ENCODE measurements at regions not wholly inside any gene's neighbourhood (a gene's known extent, or its start where the extent isn't known, plus 50 kb on each side); places are given as distances from the start of the nearest gene placed in this dataset.

GRCh38 chr3:41137686-41138111, 61.6 kb upstream of the CTNNB1 start:
- 71 to 87% (median 76%) methylated on average over 1 of the region's 1 CpG for WGBS, 5 donors

GRCh38 chr3:41138146-41138545, 61.2 kb upstream of the CTNNB1 start:
- TF ChIP-seq EP300 (IDR thresholded peaks at IDR 0.05) (no peak), CTCF (IDR thresholded peaks at IDR 0.05) (no peak), POLR2AphosphoS5 (IDR thresholded peaks at IDR 0.05) (no peak), POLR2A (IDR thresholded peaks at IDR 0.05) (no peak)
- intact Hi-C loops (cut with DNase I; ENCODE audit: low total_unique reads), result no loop called here
- DNase-seq, result no peak
- 70 to 78% (median 75%) methylated on average over 3 of the region's 3 CpGs for WGBS, 5 donors
- no peaks in the 10 kb centered on the region for H3K9me3 ChIP-seq
- no peaks in the 10 kb centered on the region for H3K27me3 ChIP-seq
- H3K4me1 ChIP-seq, result no peaks in the 10 kb centered on the region
- H3K4me3 ChIP-seq, result no peak overlapping the region
- no peak overlapping the region for H3K27ac ChIP-seq
- no peaks in the 10 kb centered on the region for H3K36me3 ChIP-seq

More at GRCh38 chr3:41137686-41138111, 61.6 kb upstream of the CTNNB1 start:
- Histone ChIP-seq H3K27ac (no peak overlapping the region), H3K36me3 (no peaks in the 10 kb centered on the region), H3K9me3 (no peaks in the 10 kb centered on the region), H3K4me3 (no peak overlapping the region), H3K4me1 (no peaks in the 10 kb centered on the region), H3K27me3 (no peaks in the 10 kb centered on the region)
- no peak for DNase-seq
- TF ChIP-seq EP300 (IDR thresholded peaks at IDR 0.05) (no peak), POLR2AphosphoS5 (IDR thresholded peaks at IDR 0.05) (no peak), POLR2A (IDR thresholded peaks at IDR 0.05) (no peak), CTCF (IDR thresholded peaks at IDR 0.05) (no peak)
- intact Hi-C loops (cut with DNase I; ENCODE audit: low total_unique reads), result no loop called here

- Histone ChIP-seq H3K27me3 (no peaks in the 10 kb centered on the region), H3K4me1 (no peaks in the 10 kb centered on the region), H3K27ac (no peak overlapping the region), H3K4me3 (no peak overlapping the region), H3K9me3 (no peaks in the 10 kb centered on the region), H3K36me3 (no peaks in the 10 kb centered on the region)
- WGBS, 5 donors, result 82 to 96% (median 91%) methylated on average over 3 of the region's 3 CpGs
- intact Hi-C loops (cut with DNase I; ENCODE audit: low total_unique reads), result no loop called here
- DNase-seq, result no peak
- TF ChIP-seq EP300 (IDR thresholded peaks at IDR 0.05), result no peak
- TF ChIP-seq POLR2AphosphoS5 (IDR thresholded peaks at IDR 0.05), result no peak
- no peak for TF ChIP-seq CTCF (IDR thresholded peaks at IDR 0.05)
- no peak for TF ChIP-seq POLR2A (IDR thresholded peaks at IDR 0.05)
Measured at GRCh38 chr3:41138601-41139000, 60.7 kb upstream of the CTNNB1 start.

- intact Hi-C loops (cut with DNase I; ENCODE audit: low total_unique reads), result no loop called here
- H3K36me3 ChIP-seq, result no peaks in the 10 kb centered on the region
- 46 to 60% (median 51%) methylated on average over 3 of the region's 3 CpGs for WGBS, 5 donors
- H3K4me3 ChIP-seq, result no peak overlapping the region
- no peaks in the 10 kb centered on the region for H3K9me3 ChIP-seq
- no peak overlapping the region for H3K27ac ChIP-seq
- TF ChIP-seq POLR2AphosphoS5 (IDR thresholded peaks at IDR 0.05), result no peak
- TF ChIP-seq POLR2A (IDR thresholded peaks at IDR 0.05), result no peak
- TF ChIP-seq EP300 (IDR thresholded peaks at IDR 0.05), result no peak
- TF ChIP-seq CTCF (IDR thresholded peaks at IDR 0.05), result no peak
- H3K4me1 ChIP-seq, result no peaks in the 10 kb centered on the region
- no peaks in the 10 kb centered on the region for H3K27me3 ChIP-seq
- no peak for DNase-seq
Measured at GRCh38 chr3:41140242-41140641, 59.1 kb upstream of the CTNNB1 start.
